SU-DHL-6 (cell line): ENCODE measurements at regions not wholly inside any gene's neighbourhood (a gene's known extent, or its start where the extent isn't known, plus 50 kb on each side); places are given as distances from the start of the nearest gene placed in this dataset.

Source experiments
- CTCF ChIP-seq: fragments of 200-600 bp; sonication (generic); IDR thresholded peaks from one replicate; pipeline ENCODE4 v1.5.1; 2017; ENCODE audit warnings: antibody characterized with exemption, mild to moderate bottlenecking, low read length, moderate library complexity; ENCODE audit not compliant: insufficient read depth, poor library complexity, severe bottlenecking
- EZH2phosphoT487 ChIP-seq: fragments of 200-600 bp; sonication (generic), shearing (Covaris generic); conservative IDR thresholded peaks from 2 replicates; pipeline ENCODE4 v1.6.1; 2018; ENCODE audit warnings: mild to moderate bottlenecking, antibody characterized with exemption, low read length, moderate library complexity, mixed read lengths

GRCh38 chr3:103218793-103219192, 784.0 kb downstream of the ZPLD1 start:
- no peak for TF ChIP-seq CTCF
- TF ChIP-seq EZH2phosphoT487, result no peak
